ENCODE measurements at regions not wholly inside any gene's neighbourhood (a gene's known extent, or its start where the extent isn't known, plus 50 kb on each side); places are given as distances from the start of the nearest gene placed in this dataset.

GRCh38 chr11:92475316-92475715 lies 250.7 kb downstream of the FAT3 start:
- TF ChIP-seq CTCF (IDR thresholded peaks at IDR 0.05) = no peak
- TF ChIP-seq POLR2A (IDR thresholded peaks at IDR 0.05) = no peak
